A673 (cell line): ENCODE measurements at regions not wholly inside any gene's neighbourhood (a gene's known extent, or its start where the extent isn't known, plus 50 kb on each side); places are given as distances from the start of the nearest gene placed in this dataset.

ENCODE experiments used
- BruUV-seq: library from RNA; stranded (reverse); fragments of 400-500 nt; replicated peaks from 2 replicates; lab custom pipeline; 2021; lab: Mats Ljungman, UMichigan
- CTCF ChIA-PET: fragments of 300-600 bp; sonication (Branson Sonifier 250); formaldehyde crosslinking; loops from one replicate; lab custom pipeline; 2022; ENCODE audit warnings: antibody characterized with exemption; lab: Charles Lee
- POLR2A ChIA-PET: fragments of 300-600 bp; sonication (Branson Sonifier 250); formaldehyde crosslinking; loops from one replicate; lab custom pipeline; 2022; ENCODE audit warnings: antibody characterized with exemption; ENCODE audit not compliant: low non-redundant PET; lab: Charles Lee
- DNase-seq: peaks from one replicate; pipeline ENCODE4 v3.0.0-alpha.2; 2015; ENCODE audit warnings: low spot score
- H3K27ac ChIP-seq: fragments of 200-600 bp; sonication (generic); 2 replicates; pipeline ENCODE4 v1.5.1; 2016; ENCODE audit warnings: mixed run types, low read depth, mild to moderate bottlenecking, mixed read lengths, antibody characterized with exemption, low read length; ENCODE audit not compliant: poor library complexity, severe bottlenecking
- H3K27me3 ChIP-seq: fragments of 200-600 bp; sonication (generic); replicated peaks from 2 replicates; pipeline ENCODE4 v1.6.1; 2017; ENCODE audit warnings: mixed run types, low read depth, mild to moderate bottlenecking, mixed read lengths, antibody characterized with exemption, low read length; ENCODE audit not compliant: insufficient read depth, poor library complexity
- H3K36me3 ChIP-seq: fragments of 200-600 bp; sonication (generic); 2 replicates; pipeline ENCODE4 v1.6.1; 2016; ENCODE audit warnings: mixed run types, mild to moderate bottlenecking, mixed read lengths, antibody characterized with exemption, low read length; ENCODE audit not compliant: insufficient read depth, poor library complexity, severe bottlenecking
- H3K4me1 ChIP-seq: fragments of 200-600 bp; sonication (generic); 2 replicates; pipeline ENCODE4 v1.6.1; 2017; ENCODE audit warnings: mixed run types, mild to moderate bottlenecking, mixed read lengths, antibody characterized with exemption, low read length; ENCODE audit not compliant: insufficient read depth, poor library complexity, severe bottlenecking
- H3K4me3 ChIP-seq: fragments of 200-600 bp; sonication (generic); 2 replicates; pipeline ENCODE4 v1.5.1; 2016; ENCODE audit warnings: low read depth, mixed run types, mild to moderate bottlenecking, mixed read lengths, low read length; ENCODE audit not compliant: poor library complexity, severe bottlenecking
- H3K9me3 ChIP-seq: fragments of 200-600 bp; sonication (generic); 2 replicates; pipeline ENCODE4 v1.6.1; 2016; ENCODE audit warnings: mixed run types, low read depth, mild to moderate bottlenecking, mixed read lengths, antibody characterized with exemption, low read length; ENCODE audit not compliant: poor library complexity, severe bottlenecking
- EZH2 ChIP-seq: fragments of 200-600 bp; sonication (generic); IDR thresholded peaks from 2 replicates; pipeline ENCODE4 v1.6.1; 2017; ENCODE audit warnings: borderline replicate concordance, low read depth, mild to moderate bottlenecking, mixed read lengths, antibody characterized with exemption, low read length; ENCODE audit not compliant: poor library complexity, severe bottlenecking
- intact Hi-C: fragments of 100-400 bp; cut with micrococcal nuclease; formaldehyde crosslinking; loops from one replicate; pipeline ENCODE4 v1.10.0; 2022; ENCODE audit not compliant: unreplicated experiment
- TF ChIP-seq, protein P1 (sequence below): fragments of 300-800, 200-600 bp; sonication (generic); conservative IDR thresholded peaks from 2 replicates; pipeline ENCODE4 v1.5.1; 2017; ENCODE audit warnings: low read depth, mild to moderate bottlenecking, antibody characterized with exemption, low read length, moderate library complexity, mixed read lengths

DNA sequence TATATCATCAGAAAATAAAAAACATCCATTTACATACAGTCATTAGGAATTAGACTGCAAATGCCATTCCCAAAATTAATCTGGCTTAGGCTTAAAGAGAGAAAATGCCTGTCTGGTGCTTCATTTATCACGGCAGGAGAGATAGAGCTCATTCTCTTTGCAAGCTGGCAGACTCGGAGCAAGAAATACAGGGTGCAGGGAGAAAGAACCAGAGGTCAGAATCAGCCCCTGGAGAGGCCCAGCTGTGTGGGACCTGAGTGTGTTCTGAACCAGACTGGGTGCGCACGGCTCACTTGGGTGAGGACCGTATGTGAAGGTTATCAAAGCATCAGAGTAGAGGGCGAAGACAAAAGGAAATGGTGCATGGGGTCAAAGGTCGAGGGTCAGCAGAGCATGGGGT, 227.8 kb downstream of the ACKR3 start:
- no peak for DNase-seq
- ChIA-PET POLR2A (no interaction called here), CTCF (no interaction called here)
- Histone ChIP-seq H3K27ac (no peak overlapping the region), H3K4me1 (no peaks in the 10 kb centered on the region), H3K4me3 (no peak overlapping the region), H3K9me3 (no peaks in the 10 kb centered on the region), H3K27me3 (no peaks in the 10 kb centered on the region), H3K36me3 (no peaks in the 10 kb centered on the region)
- no peak for TF ChIP-seq EZH2
- TF ChIP-seq, protein P1, sequence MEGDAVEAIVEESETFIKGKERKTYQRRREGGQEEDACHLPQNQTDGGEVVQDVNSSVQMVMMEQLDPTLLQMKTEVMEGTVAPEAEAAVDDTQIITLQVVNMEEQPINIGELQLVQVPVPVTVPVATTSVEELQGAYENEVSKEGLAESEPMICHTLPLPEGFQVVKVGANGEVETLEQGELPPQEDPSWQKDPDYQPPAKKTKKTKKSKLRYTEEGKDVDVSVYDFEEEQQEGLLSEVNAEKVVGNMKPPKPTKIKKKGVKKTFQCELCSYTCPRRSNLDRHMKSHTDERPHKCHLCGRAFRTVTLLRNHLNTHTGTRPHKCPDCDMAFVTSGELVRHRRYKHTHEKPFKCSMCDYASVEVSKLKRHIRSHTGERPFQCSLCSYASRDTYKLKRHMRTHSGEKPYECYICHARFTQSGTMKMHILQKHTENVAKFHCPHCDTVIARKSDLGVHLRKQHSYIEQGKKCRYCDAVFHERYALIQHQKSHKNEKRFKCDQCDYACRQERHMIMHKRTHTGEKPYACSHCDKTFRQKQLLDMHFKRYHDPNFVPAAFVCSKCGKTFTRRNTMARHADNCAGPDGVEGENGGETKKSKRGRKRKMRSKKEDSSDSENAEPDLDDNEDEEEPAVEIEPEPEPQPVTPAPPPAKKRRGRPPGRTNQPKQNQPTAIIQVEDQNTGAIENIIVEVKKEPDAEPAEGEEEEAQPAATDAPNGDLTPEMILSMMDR: no peak
- no TSS peak for BruUV-seq
- intact Hi-C loops: no loop called here

DNA sequence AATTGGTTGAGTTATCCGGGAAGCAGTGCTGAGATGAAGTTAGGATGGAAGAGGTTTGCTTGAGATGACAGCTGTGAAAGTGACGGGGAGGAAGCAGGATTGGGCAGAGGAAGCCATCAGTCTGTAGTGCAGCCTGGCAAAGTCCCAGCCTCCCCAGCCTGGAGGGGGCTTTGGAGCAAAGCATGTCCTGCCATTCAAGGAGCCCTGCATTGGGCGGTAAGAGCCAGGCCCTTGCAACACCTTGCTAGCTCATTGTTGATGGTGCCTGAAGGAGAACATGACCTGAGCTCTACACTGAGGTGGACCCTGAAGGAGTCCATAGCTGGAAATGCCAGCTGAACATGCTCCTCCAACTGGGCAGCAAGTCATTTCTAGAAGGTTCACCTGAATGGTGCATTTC, 228.9 kb downstream of the ACKR3 start:
- Histone ChIP-seq H3K4me1 (no peaks in the 10 kb centered on the region), H3K36me3 (no peaks in the 10 kb centered on the region), H3K9me3 (no peaks in the 10 kb centered on the region), H3K4me3 (no peak overlapping the region), H3K27ac (no peak overlapping the region), H3K27me3 (no peaks in the 10 kb centered on the region)
- ChIA-PET CTCF (no interaction called here), POLR2A (no interaction called here)
- BruUV-seq: no TSS peak
- no peak for DNase-seq
- TF ChIP-seq, protein P1: no peak
- no peak for TF ChIP-seq EZH2
- intact Hi-C loops: no loop called here

DNA sequence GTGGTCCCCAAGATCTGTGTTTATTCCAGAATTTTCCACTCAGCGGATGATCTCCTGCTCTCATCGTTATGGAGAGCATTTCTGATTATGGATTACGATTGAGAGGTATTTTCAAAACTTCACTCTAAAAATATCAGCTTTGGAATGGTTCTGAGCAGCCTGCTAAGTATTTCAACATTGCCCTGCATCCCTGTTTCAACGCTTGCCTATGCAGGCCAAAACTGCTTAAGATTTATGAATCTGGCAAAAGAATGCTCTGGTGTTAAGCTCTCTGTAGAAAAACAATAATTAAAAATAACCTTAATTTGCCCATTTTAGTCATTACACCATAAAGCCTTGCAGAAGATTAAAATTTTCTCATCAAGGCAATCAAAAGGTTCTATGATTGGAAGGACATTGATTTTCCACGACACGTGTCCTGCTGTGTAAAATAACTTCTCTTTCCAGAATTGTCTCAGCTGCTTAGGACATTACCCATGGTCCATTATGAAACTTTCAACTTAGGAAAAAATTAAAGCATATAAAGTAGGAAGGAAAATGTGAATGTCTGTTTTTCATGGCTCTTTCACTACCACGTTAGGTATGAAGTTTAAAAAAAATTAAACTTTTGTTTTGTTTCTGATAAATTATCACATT, 229.9 kb downstream of the ACKR3 start:
- H3K27me3 ChIP-seq: no peaks in the 10 kb centered on the region
- no TSS peak for BruUV-seq
- ChIA-PET CTCF (no interaction called here), POLR2A (no interaction called here)
- no peaks in the 10 kb centered on the region for H3K9me3 ChIP-seq
- H3K27ac ChIP-seq: no peak overlapping the region
- H3K4me1 ChIP-seq: no peaks in the 10 kb centered on the region
- no peak for DNase-seq
- H3K36me3 ChIP-seq: no peaks in the 10 kb centered on the region
- H3K4me3 ChIP-seq: no peak overlapping the region
- TF ChIP-seq, protein P1: no peak
- no peak for TF ChIP-seq EZH2
- intact Hi-C loops: no loop called here
